GM12875 (cell line): ENCODE measurements at regions not wholly inside any gene's neighbourhood (a gene's known extent, or its start where the extent isn't known, plus 50 kb on each side); places are given as distances from the start of the nearest gene placed in this dataset.

Source experiments
- H3K4me3 ChIP-seq: one replicate; pipeline ENCODE4 v1.5.1; 2011; ENCODE audit warnings: low read depth, low read length, control low read depth
- CTCF ChIP-seq: IDR thresholded peaks from 2 replicates; pipeline ENCODE4 v1.5.1; 2011; ENCODE audit warnings: low read depth, mild to moderate bottlenecking, control low read depth, inconsistent platforms, low read length, moderate library complexity, borderline replicate concordance; ENCODE audit not compliant: insufficient read depth

- no peak overlapping the region for H3K4me3 ChIP-seq
- no peak for TF ChIP-seq CTCF
These were observed 378.8 kb upstream of the CHD6 start for GRCh38 chr20:41996951-41997350.

- no peak for TF ChIP-seq CTCF
- H3K4me3 ChIP-seq: no peak overlapping the region
These were observed 374.3 kb upstream of the CHD6 start for GRCh38 chr20:41992481-41992880.

- no peak for TF ChIP-seq CTCF
- no peak overlapping the region for H3K4me3 ChIP-seq
These were observed 373.2 kb upstream of the CHD6 start for GRCh38 chr20:41991412-41991811.

- no peak for TF ChIP-seq CTCF
- H3K4me3 ChIP-seq: no peak overlapping the region
These were observed 371.9 kb upstream of the CHD6 start for GRCh38 chr20:41989935-41990635.

GRCh38 chr20:41989039-41989679, 371.0 kb upstream of the CHD6 start:
- no peak overlapping the region for H3K4me3 ChIP-seq
- TF ChIP-seq CTCF: no peak

GRCh38 chr20:41984031-41984430, 365.9 kb upstream of the CHD6 start:
- no peak for TF ChIP-seq CTCF
- no peak overlapping the region for H3K4me3 ChIP-seq

- TF ChIP-seq CTCF: no peak
- no peak overlapping the region for H3K4me3 ChIP-seq
These were observed 365.0 kb upstream of the CHD6 start for GRCh38 chr20:41983159-41983558.
